Testis (tissue), 2 donors: ENCODE measurements at regions not wholly inside any gene's neighbourhood (a gene's known extent, or its start where the extent isn't known, plus 50 kb on each side); places are given as distances from the start of the nearest gene placed in this dataset.

Experiments
- DNase-seq: peaks from one replicate; pipeline ENCODE4 v3.0.0-alpha.2; 2019
- H3K27ac ChIP-seq, 2 donors: fragments of 200-600 bp; sonication (generic); one replicate each; pipeline ENCODE4 v1.5.1; 2019
- H3K27me3 ChIP-seq: fragments of 200-600 bp; sonication (generic); one replicate; pipeline ENCODE4 v1.5.1; 2019
- H3K36me3 ChIP-seq: fragments of 200-600 bp; sonication (generic); one replicate; pipeline ENCODE4 v1.5.1; 2017; ENCODE audit warnings: low read depth; ENCODE audit errors: missing control alignments
- H3K4me1 ChIP-seq: fragments of 200-600 bp; sonication (generic); one replicate; pipeline ENCODE4 v1.5.1; 2019
- H3K4me3 ChIP-seq, 2 donors: fragments of 200-600 bp; sonication (generic); one replicate each; pipeline ENCODE4 v1.5.1; 2017 to 2019
- H3K9me3 ChIP-seq: fragments of 200-600 bp; sonication (generic); one replicate; pipeline ENCODE4 v1.5.1; 2017
- POLR2A ChIP-seq: fragments of 450-650 bp; IDR thresholded peaks from one replicate; pipeline ENCODE4 v1.6.1; 2017; ENCODE audit warnings: antibody characterized with exemption, mild to moderate bottlenecking, moderate library complexity
- WGBS, 2 donors: methylation state at CpG; one replicate each; pipeline ENCODE4 v1.1.5; 2018; 5-methylcytosine and 5-hydroxymethylcytosine counted together
- intact Hi-C: fragments of 100-400 bp; cut with DNase I; formaldehyde crosslinking; loops from one replicate; pipeline ENCODE4 v1.15.1; 2023; ENCODE audit warnings: low total_unique reads
- TF ChIP-seq, protein P1 (sequence below), 3 experiments: fragments of 450-650 bp in 2 of 3; fragments of 200-600 bp in 1 of 3; sonication (generic) in 1 of 3; IDR thresholded peaks; one replicate each; pipeline ENCODE4 v1.5.1; 2016 to 2019; ENCODE audit warnings: antibody characterized with exemption in 3 of 3, mild to moderate bottlenecking in 2 of 3, moderate library complexity in 1 of 3

GRCh38 chr6:51509597-51509996 lies 577.8 kb downstream of the PKHD1 start:
- WGBS, 2 donors: 58 to 75% methylated on average over 5 of the region's 5 CpGs
- H3K4me1 ChIP-seq: no peaks in the 10 kb centered on the region
- H3K9me3 ChIP-seq: no peaks in the 10 kb centered on the region
- H3K27ac ChIP-seq: no peak overlapping the region
- no peak overlapping the region for H3K4me3 ChIP-seq
- no peaks in the 10 kb centered on the region for H3K27me3 ChIP-seq
- DNase-seq: no peak
- TF ChIP-seq, protein P1, sequence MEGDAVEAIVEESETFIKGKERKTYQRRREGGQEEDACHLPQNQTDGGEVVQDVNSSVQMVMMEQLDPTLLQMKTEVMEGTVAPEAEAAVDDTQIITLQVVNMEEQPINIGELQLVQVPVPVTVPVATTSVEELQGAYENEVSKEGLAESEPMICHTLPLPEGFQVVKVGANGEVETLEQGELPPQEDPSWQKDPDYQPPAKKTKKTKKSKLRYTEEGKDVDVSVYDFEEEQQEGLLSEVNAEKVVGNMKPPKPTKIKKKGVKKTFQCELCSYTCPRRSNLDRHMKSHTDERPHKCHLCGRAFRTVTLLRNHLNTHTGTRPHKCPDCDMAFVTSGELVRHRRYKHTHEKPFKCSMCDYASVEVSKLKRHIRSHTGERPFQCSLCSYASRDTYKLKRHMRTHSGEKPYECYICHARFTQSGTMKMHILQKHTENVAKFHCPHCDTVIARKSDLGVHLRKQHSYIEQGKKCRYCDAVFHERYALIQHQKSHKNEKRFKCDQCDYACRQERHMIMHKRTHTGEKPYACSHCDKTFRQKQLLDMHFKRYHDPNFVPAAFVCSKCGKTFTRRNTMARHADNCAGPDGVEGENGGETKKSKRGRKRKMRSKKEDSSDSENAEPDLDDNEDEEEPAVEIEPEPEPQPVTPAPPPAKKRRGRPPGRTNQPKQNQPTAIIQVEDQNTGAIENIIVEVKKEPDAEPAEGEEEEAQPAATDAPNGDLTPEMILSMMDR (IDR thresholded peaks at IDR 0.05): no peak
- TF ChIP-seq POLR2A: no peak
- no peaks in the 10 kb centered on the region for H3K36me3 ChIP-seq
- intact Hi-C loops: no loop called here

- no peak for TF ChIP-seq POLR2A
- TF ChIP-seq, protein P1 (IDR thresholded peaks at IDR 0.05): no peak
- H3K27ac ChIP-seq: no peak overlapping the region
- H3K9me3 ChIP-seq: no peaks in the 10 kb centered on the region
- intact Hi-C loops: no loop called here
- no peaks in the 10 kb centered on the region for H3K36me3 ChIP-seq
- DNase-seq: no peak
- H3K4me1 ChIP-seq: no peaks in the 10 kb centered on the region
- no peaks in the 10 kb centered on the region for H3K27me3 ChIP-seq
- no peak overlapping the region for H3K4me3 ChIP-seq
These were observed 576.3 kb downstream of the PKHD1 start for GRCh38 chr6:51511081-51511480.

GRCh38 chr6:51513891-51514747 lies 573.3 kb downstream of the PKHD1 start:
- no peak for TF ChIP-seq POLR2A
- TF ChIP-seq, protein P1 (IDR thresholded peaks at IDR 0.05): no peak
- DNase-seq: no peak
- no peaks in the 10 kb centered on the region for H3K9me3 ChIP-seq
- intact Hi-C loops: no loop called here
- no peak overlapping the region for H3K27ac ChIP-seq
- 73 to 78% methylated on average over 13 of the region's 13 CpGs for WGBS, 2 donors
- H3K36me3 ChIP-seq: no peaks in the 10 kb centered on the region
- H3K27me3 ChIP-seq: no peaks in the 10 kb centered on the region
- H3K4me3 ChIP-seq: no peak overlapping the region
- H3K4me1 ChIP-seq: no peaks in the 10 kb centered on the region

GRCh38 chr6:51514748-51515402 lies 572.5 kb downstream of the PKHD1 start:
- H3K9me3 ChIP-seq: no peaks in the 10 kb centered on the region
- intact Hi-C loops: no loop called here

More at GRCh38 chr6:51514748-51515402, 572.5 kb downstream of the PKHD1 start:
- Histone ChIP-seq H3K36me3 (no peaks in the 10 kb centered on the region), H3K4me1 (no peaks in the 10 kb centered on the region), H3K27me3 (no peaks in the 10 kb centered on the region), H3K4me3 (no peak overlapping the region), H3K27ac (no peak overlapping the region)
- no peak for TF ChIP-seq POLR2A
- TF ChIP-seq, protein P1 (IDR thresholded peaks at IDR 0.05): no peak
- WGBS, 2 donors: 60 to 67% methylated on average over 1 of the region's 1 CpG
- no peak for DNase-seq
